ENCODE measurements at regions not wholly inside any gene's neighbourhood (a gene's known extent, or its start where the extent isn't known, plus 50 kb on each side); places are given as distances from the start of the nearest gene placed in this dataset.

DNA sequence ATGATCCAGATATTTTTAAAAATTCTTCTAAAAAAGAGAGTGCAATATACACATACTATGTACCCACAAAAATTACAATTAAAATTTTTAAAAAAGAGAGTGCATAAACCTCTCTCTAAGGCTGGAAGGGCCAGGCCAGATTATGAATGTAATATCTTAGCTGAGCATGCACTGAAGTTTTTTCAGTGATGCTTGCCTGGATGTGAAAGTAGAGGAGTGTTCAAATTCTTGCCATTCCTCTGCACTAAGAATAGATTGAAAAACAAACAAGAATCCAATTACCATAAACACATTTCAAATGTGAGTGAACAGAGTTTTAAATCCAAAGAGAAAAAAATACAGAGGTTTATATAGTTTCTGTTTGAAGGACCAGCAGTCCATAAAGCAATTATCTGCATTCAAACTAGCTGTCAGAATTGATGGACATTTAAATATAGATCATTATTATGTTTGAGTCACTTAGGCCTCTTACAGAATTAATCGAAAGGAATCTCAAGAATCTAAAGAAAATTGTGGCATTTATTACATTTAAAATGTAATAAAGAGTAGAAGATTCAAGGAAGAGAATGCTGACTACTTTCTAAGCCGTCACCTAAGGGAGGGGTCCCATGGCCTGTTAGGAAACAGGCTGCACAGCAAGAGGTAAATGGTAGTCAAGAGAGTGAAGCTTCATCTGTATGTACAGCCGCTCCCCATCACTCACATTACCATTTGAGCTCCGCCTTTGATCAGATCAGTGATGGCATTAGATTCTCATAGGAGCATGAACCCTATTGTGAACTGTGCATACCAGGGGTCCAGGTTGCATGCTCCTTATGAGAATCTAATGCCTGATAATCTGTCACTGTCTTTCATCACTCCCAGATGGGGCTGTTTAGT, 159.3 kb upstream of the MDFIC2 start:
- no peak for TF ChIP-seq POLR2A (IDR thresholded peaks at IDR 0.05; ENCODE audit: low read depth, low read length)
- no peak for TF ChIP-seq POLR2AphosphoS5 (IDR thresholded peaks at IDR 0.05; ENCODE audit: low read depth, low read length)
